Neural cell (in vitro differentiated cells): ENCODE measurements at regions not wholly inside any gene's neighbourhood (a gene's known extent, or its start where the extent isn't known, plus 50 kb on each side); places are given as distances from the start of the nearest gene placed in this dataset.
A peak's percentile ranks its signal among the peaks of the same experiment; 100 is the strongest.

ENCODE experiments used
- EP300 ChIP-seq: fragments of 450-650 bp; conservative IDR thresholded peaks from 2 replicates; pipeline ENCODE4 v1.6.1; 2014; ENCODE audit warnings: antibody characterized with exemption, mild to moderate bottlenecking, moderate library complexity; ENCODE audit not compliant: poor library complexity, severe bottlenecking
- EZH2 ChIP-seq: fragments of 200-600, 300-800 bp; shearing (Covaris generic), sonication (generic); IDR thresholded peaks from 2 replicates; pipeline ENCODE4 v1.6.1; 2014; ENCODE audit warnings: antibody characterized with exemption, low read length, borderline replicate concordance, mild to moderate bottlenecking; ENCODE audit not compliant: insufficient read depth, poor library complexity, severe bottlenecking
- MXI1 ChIP-seq: fragments of 450-650 bp; conservative IDR thresholded peaks from 2 replicates; pipeline ENCODE4 v1.6.1; 2014; ENCODE audit warnings: antibody characterized with exemption, mild to moderate bottlenecking; ENCODE audit not compliant: poor library complexity, severe bottlenecking
- POLR2AphosphoS5 ChIP-seq: IDR thresholded peaks from 2 replicates; pipeline ENCODE4 v1.6.1; 2012
- RAD21 ChIP-seq: fragments of 450-650 bp; conservative IDR thresholded peaks from 2 replicates; pipeline ENCODE4 v1.6.1; 2014; ENCODE audit warnings: antibody characterized with exemption, mild to moderate bottlenecking, moderate library complexity
- SMC3 ChIP-seq: fragments of 450-650 bp; conservative IDR thresholded peaks from 2 replicates; pipeline ENCODE4 v1.6.1; 2014; ENCODE audit warnings: antibody characterized with exemption, mild to moderate bottlenecking, moderate library complexity; ENCODE audit not compliant: poor library complexity
- TAF1 ChIP-seq: IDR thresholded peaks from 2 replicates; pipeline ENCODE4 v1.6.1; 2012; ENCODE audit warnings: low read depth
- TF ChIP-seq, protein P1 (sequence below): fragments of 450-650 bp; IDR thresholded peaks from 2 replicates; pipeline ENCODE4 v1.5.1; 2014; ENCODE audit warnings: antibody characterized with exemption, mild to moderate bottlenecking, moderate library complexity; ENCODE audit not compliant: poor library complexity, severe bottlenecking
- TF ChIP-seq, protein P2 (sequence below): IDR thresholded peaks from 2 replicates; pipeline ENCODE4 v1.6.1; 2012; ENCODE audit warnings: borderline replicate concordance

DNA sequence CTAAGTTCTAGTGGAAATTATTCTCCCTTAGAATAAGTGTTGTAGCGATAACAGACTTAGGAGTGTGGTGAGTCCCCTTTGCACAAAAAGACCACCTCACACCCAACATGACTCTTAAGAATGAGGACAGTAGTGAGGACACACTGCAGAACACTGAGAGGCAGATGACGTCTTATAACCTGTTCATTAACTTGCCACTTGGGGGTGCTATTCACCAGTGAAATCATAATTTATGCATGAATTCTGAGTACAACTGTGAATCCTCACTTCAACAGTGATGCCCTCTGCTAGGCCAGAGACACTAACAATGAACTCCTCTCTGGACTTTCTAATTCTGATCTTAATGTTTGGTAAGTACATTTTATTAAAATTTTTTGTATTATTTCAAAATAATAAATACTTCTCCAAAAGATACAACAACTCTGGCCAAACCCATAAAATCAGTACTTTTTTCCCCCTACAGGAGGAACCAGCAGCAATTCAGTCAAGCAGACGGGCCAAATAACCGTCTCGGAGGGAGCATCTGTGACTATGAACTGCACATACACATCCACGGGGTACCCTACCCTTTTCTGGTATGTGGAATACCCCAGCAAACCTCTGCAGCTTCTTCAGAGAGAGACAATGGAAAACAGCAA is 274.7 kb downstream of the DAD1 start:
- TF ChIP-seq, protein P1, sequence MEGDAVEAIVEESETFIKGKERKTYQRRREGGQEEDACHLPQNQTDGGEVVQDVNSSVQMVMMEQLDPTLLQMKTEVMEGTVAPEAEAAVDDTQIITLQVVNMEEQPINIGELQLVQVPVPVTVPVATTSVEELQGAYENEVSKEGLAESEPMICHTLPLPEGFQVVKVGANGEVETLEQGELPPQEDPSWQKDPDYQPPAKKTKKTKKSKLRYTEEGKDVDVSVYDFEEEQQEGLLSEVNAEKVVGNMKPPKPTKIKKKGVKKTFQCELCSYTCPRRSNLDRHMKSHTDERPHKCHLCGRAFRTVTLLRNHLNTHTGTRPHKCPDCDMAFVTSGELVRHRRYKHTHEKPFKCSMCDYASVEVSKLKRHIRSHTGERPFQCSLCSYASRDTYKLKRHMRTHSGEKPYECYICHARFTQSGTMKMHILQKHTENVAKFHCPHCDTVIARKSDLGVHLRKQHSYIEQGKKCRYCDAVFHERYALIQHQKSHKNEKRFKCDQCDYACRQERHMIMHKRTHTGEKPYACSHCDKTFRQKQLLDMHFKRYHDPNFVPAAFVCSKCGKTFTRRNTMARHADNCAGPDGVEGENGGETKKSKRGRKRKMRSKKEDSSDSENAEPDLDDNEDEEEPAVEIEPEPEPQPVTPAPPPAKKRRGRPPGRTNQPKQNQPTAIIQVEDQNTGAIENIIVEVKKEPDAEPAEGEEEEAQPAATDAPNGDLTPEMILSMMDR, result peak; percentile 57
- TF ChIP-seq RAD21 (no peak), POLR2AphosphoS5 (no peak), EP300 (no peak), SMC3 (peak; percentile 22), MXI1 (no peak), TAF1 (no peak), EZH2 (no peak)
- TF ChIP-seq, protein P2, sequence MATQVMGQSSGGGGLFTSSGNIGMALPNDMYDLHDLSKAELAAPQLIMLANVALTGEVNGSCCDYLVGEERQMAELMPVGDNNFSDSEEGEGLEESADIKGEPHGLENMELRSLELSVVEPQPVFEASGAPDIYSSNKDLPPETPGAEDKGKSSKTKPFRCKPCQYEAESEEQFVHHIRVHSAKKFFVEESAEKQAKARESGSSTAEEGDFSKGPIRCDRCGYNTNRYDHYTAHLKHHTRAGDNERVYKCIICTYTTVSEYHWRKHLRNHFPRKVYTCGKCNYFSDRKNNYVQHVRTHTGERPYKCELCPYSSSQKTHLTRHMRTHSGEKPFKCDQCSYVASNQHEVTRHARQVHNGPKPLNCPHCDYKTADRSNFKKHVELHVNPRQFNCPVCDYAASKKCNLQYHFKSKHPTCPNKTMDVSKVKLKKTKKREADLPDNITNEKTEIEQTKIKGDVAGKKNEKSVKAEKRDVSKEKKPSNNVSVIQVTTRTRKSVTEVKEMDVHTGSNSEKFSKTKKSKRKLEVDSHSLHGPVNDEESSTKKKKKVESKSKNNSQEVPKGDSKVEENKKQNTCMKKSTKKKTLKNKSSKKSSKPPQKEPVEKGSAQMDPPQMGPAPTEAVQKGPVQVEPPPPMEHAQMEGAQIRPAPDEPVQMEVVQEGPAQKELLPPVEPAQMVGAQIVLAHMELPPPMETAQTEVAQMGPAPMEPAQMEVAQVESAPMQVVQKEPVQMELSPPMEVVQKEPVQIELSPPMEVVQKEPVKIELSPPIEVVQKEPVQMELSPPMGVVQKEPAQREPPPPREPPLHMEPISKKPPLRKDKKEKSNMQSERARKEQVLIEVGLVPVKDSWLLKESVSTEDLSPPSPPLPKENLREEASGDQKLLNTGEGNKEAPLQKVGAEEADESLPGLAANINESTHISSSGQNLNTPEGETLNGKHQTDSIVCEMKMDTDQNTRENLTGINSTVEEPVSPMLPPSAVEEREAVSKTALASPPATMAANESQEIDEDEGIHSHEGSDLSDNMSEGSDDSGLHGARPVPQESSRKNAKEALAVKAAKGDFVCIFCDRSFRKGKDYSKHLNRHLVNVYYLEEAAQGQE, result no peak
